ENCODE measurements at regions not wholly inside any gene's neighbourhood (a gene's known extent, or its start where the extent isn't known, plus 50 kb on each side); places are given as distances from the start of the nearest gene placed in this dataset.

DNA sequence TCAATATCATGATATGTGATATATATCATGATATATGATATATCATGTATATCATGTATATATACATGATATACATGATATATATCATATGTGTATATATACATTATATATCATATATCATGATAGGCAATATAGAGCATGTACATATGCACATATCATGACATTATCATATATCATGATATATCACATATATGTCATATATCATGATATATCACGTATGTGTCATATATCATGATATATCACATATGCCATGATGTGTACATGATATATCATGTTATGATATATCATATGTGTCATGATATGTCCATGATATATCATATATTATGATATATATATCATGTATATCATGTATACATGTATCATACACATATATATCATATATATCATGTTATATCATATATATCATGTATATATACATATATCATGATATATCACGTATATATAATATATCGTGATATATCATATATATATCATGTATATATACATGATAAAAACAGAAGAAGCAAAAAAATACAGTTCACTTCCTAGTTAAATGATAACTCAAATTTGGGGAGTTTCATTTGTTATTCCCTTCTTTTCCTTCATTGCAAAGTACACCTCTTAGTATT, 670.1 kb upstream of the EPHA5 start:
- Mint-ChIP-seq H3K4me3 (no peak overlapping the region), H3K9me3 (peaks cover 4% of the 10 kb centered on the region), H3K4me1 (ENCODE audit: low read depth) (no peaks in the 10 kb centered on the region), H3K36me3 (ENCODE audit: low read depth) (no peaks in the 10 kb centered on the region), H3K27me3 (no peaks in the 10 kb centered on the region), H3K27ac (no peak overlapping the region)
- CTCF ChIA-PET = no interaction called here
- DNase-seq (no peak), ATAC-seq (no peak)
- POLR2A ChIA-PET = no interaction called here
- intact Hi-C loops (cut with micrococcal nuclease) = no loop called here
- TF ChIP-seq, protein P1, sequence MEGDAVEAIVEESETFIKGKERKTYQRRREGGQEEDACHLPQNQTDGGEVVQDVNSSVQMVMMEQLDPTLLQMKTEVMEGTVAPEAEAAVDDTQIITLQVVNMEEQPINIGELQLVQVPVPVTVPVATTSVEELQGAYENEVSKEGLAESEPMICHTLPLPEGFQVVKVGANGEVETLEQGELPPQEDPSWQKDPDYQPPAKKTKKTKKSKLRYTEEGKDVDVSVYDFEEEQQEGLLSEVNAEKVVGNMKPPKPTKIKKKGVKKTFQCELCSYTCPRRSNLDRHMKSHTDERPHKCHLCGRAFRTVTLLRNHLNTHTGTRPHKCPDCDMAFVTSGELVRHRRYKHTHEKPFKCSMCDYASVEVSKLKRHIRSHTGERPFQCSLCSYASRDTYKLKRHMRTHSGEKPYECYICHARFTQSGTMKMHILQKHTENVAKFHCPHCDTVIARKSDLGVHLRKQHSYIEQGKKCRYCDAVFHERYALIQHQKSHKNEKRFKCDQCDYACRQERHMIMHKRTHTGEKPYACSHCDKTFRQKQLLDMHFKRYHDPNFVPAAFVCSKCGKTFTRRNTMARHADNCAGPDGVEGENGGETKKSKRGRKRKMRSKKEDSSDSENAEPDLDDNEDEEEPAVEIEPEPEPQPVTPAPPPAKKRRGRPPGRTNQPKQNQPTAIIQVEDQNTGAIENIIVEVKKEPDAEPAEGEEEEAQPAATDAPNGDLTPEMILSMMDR (IDR thresholded peaks at IDR 0.05) = no peak

DNA sequence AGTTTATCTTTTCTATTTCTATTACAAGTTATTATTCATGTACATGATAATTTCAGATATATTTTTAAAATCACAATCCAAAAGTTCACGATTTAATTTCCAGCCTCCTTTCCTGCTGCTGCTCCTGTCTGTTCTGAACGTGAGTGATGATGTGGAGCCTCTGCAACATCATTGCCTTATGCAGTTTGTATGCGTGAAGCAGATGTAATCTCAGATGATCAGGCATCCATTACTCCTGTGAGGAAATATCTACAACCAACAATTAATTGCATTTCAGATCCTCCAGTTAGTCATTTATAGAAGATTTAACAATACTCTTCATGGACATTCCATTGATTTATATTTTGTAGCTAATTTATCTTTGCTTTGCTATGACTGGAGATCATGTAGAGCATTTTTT, 668.7 kb upstream of the EPHA5 start:
- Mint-ChIP-seq H3K27ac (no peak overlapping the region), H3K36me3 (ENCODE audit: low read depth) (no peaks in the 10 kb centered on the region), H3K27me3 (no peaks in the 10 kb centered on the region), H3K4me3 (no peak overlapping the region), H3K9me3 (peaks cover 5% of the 10 kb centered on the region), H3K4me1 (ENCODE audit: low read depth) (no peaks in the 10 kb centered on the region)
- intact Hi-C loops (cut with micrococcal nuclease) = no loop called here
- no peak for DNase-seq
- ChIA-PET CTCF (no interaction called here), POLR2A (no interaction called here)
- TF ChIP-seq, protein P1 (IDR thresholded peaks at IDR 0.05) = no peak
- no peak for ATAC-seq

DNA sequence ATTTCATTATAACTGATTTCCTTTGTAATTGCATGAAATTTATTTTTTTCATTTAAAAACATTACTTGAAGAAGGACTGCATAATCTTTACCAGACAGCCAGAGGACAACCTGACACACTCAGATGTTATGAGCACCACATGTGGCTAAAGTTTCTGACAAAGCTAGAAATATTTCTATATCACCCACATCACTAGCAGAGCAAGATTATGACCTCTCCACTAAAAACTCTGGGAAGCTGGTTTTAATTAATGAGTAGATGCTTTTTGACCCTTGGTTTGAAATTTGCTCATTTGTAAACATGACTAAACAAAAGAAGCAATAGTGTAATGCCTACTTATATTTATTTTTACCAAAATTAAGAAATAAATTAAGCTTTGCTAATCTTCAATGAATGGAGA, 661.5 kb upstream of the EPHA5 start:
- Mint-ChIP-seq H3K27me3 (no peaks in the 10 kb centered on the region), H3K4me3 (no peak overlapping the region), H3K4me1 (ENCODE audit: low read depth) (no peaks in the 10 kb centered on the region), H3K9me3 (peaks cover 4% of the 10 kb centered on the region), H3K27ac (no peak overlapping the region), H3K36me3 (ENCODE audit: low read depth) (no peaks in the 10 kb centered on the region)
- ATAC-seq (no peak), DNase-seq (no peak)
- ChIA-PET POLR2A (no interaction called here), CTCF (no interaction called here)
- TF ChIP-seq, protein P1 (IDR thresholded peaks at IDR 0.05) = no peak
- intact Hi-C loops (cut with micrococcal nuclease) = no loop called here

DNA sequence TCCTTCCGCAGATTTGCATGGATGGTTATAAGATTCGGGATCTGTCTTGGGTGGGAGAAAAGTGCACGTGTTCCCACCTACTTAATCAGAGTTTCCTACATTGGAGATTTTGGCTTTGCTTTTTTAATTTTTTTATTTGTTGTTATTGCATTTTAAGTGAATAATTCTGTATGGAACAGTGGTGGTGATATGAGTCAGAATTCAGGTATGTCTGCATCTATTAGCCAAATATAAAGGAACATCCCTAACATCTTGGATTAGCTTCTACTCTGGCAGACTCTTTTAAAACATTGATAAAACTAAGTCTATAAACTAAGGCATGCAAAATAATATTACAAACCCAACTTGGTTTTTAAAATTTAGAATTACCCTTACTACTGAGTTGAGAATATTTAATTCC, 659.8 kb upstream of the EPHA5 start:
- Mint-ChIP-seq H3K27me3 (no peaks in the 10 kb centered on the region), H3K27ac (no peak overlapping the region), H3K4me3 (no peak overlapping the region), H3K36me3 (ENCODE audit: low read depth) (no peaks in the 10 kb centered on the region), H3K4me1 (ENCODE audit: low read depth) (no peaks in the 10 kb centered on the region), H3K9me3 (peaks cover 4% of the 10 kb centered on the region)
- TF ChIP-seq, protein P1 (IDR thresholded peaks at IDR 0.05) = no peak
- ATAC-seq (no peak), DNase-seq (no peak)
- ChIA-PET POLR2A (no interaction called here), CTCF (no interaction called here)
- intact Hi-C loops (cut with micrococcal nuclease) = no loop called here

DNA sequence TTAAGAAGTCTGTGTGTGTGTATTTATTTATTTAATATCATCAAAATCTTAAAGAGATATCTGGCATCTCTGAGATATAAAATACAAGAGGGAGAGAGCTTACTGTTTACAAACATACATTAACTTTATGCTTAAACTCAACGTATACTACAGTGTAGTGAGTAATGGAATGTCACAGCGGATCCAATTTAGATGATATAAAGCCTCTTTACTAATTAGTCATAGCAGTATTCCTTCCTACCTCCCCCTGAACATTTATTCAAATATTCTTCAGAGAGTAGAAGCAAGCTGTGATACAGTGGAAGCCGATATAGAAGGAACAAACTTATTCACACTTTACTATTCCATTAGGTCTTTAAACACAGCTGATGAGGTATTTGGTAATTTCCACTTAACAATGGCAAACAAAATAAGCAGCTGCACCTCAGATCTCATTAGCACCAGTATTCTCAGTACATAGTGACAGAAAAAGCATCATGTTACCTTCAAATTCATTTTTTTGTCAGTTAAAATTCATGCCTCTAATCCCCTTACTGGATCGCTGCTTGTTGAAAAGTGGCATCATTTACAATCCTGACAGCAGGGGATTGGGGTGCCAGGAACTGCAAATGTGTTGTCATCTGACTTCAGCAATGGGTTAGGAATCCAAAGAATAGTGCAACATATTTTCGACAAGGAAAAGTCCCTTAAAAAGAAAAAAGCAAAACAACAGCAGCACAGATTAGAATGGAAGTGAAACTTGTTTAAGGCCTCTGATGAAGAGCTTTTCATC, 658.7 kb upstream of the EPHA5 start:
- H3K27me3 Mint-ChIP-seq = no peaks in the 10 kb centered on the region
- no peak for DNase-seq
- POLR2A ChIA-PET = no interaction called here
- no peaks in the 10 kb centered on the region for H3K36me3 Mint-ChIP-seq (ENCODE audit: low read depth)
- H3K4me3 Mint-ChIP-seq = no peak overlapping the region
- TF ChIP-seq, protein P1 (IDR thresholded peaks at IDR 0.05) = no peak
- ATAC-seq = no peak
- H3K27ac Mint-ChIP-seq = no peak overlapping the region
- intact Hi-C loops (cut with micrococcal nuclease) = no loop called here
- CTCF ChIA-PET = no interaction called here
- H3K4me1 Mint-ChIP-seq (ENCODE audit: low read depth) = no peaks in the 10 kb centered on the region
- peaks cover 3% of the 10 kb centered on the region for H3K9me3 Mint-ChIP-seq

Measured in activated CD8-positive, alpha-beta T cell treated with anti-CD3 and anti-CD28 coated beads for 36 hours (primary cell).